Gastrocnemius medialis (tissue), 4 donors: ENCODE measurements at regions not wholly inside any gene's neighbourhood (a gene's known extent, or its start where the extent isn't known, plus 50 kb on each side); places are given as distances from the start of the nearest gene placed in this dataset.

Source experiments
- CTCF ChIP-seq, 5 experiments: fragments of 450-650 bp in 3 of 5; fragments of 200-600 bp in 2 of 5; sonication (generic) in 2 of 5; IDR thresholded peaks in 4 of 5; conservative IDR thresholded peaks in 1 of 5; 1 replicate in 4 of 5; 2 replicates in 1 of 5; pipeline ENCODE4 v1.5.1; 2016 to 2019; ENCODE audit warnings: antibody characterized with exemption in 5 of 5, mild to moderate bottlenecking in 3 of 5, moderate library complexity in 3 of 5
- POLR2A ChIP-seq, 2 donors: fragments of 450-650 bp; IDR thresholded peaks; one replicate each; pipeline ENCODE4 v1.6.1; 2017; ENCODE audit warnings: antibody characterized with exemption in 2 of 2, mild to moderate bottlenecking in 2 of 2, moderate library complexity in 2 of 2

DNA sequence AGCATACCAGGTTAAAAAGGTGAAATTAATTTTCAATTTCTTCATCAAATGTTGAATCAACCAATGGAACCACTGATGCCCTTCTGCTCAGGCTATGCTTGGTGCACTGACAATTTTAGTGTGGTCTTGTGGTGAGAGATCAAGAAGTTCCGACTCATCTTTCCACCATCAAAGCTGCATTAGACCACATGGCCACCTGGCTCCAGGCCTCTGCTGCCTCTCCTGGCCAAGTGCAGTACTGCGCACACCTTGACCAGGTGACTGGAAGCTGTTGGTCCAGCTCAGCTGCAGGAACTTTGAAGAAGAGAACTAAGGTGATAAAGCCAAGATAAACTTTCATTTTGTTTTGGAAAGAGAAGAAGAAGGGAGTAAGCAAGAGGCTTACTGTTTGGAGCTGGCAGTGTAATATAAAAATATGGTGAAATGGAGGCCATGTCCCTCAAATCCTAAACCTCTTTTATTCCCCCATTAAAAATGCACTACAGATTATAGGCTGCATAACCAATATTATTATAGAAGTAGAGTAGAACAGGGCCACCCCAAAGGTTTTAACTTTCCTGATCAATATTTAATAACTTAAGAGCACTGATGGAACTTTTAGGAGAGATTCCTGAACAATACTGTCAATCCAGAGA, 315.5 kb upstream of the C9orf72 start:
- TF ChIP-seq POLR2A (IDR thresholded peaks at IDR 0.05) (no peak), CTCF (IDR thresholded peaks at IDR 0.05 in 4 of 5, conservative IDR thresholded peaks at IDR 0.05 in 1 of 5) (peak in 2 of 5 experiments; percentile 22 to 51)
